GM12878 (cell line): ENCODE measurements at regions not wholly inside any gene's neighbourhood (a gene's known extent, or its start where the extent isn't known, plus 50 kb on each side); places are given as distances from the start of the nearest gene placed in this dataset.

Experiments used
- ATAC-seq: fragments of 200-7000 bp; cut with Tn5 transposase; 3 replicates; pipeline ENCODE4 v1.9.1; 2020; ENCODE audit warnings: mild to moderate bottlenecking, moderate library complexity
- BruUV-seq: library from RNA; stranded (reverse); fragments of 400-500 nt; replicated peaks from 2 replicates; lab custom pipeline; 2021; lab: Mats Ljungman, UMichigan
- CTCF ChIA-PET: fragments of 300-600 bp; sonication (Branson Sonifier 250); formaldehyde crosslinking; extraction: SDS; loops from one replicate; lab custom pipeline; 2021; ENCODE audit warnings: inconsistent platforms; lab: Yijun Ruan, JAX
- POLR2A ChIA-PET: fragments of 350-600 bp; formaldehyde crosslinking; extraction: SDS; loops from one replicate; lab custom pipeline; 2021; ENCODE audit warnings: inconsistent platforms; lab: Charles Lee
- RAD21 ChIA-PET: fragments of 300-600 bp; sonication (Branson Sonifier 250); formaldehyde crosslinking; loops from one replicate; lab custom pipeline; 2023; ENCODE audit warnings: antibody characterized with exemption; ENCODE audit not compliant: unreplicated experiment; lab: Charles Lee
- SMC1A ChIA-PET: fragments of 300-600 bp; sonication (Branson Sonifier 250); formaldehyde crosslinking; loops from one replicate; lab custom pipeline; 2023; ENCODE audit not compliant: unreplicated experiment, uncharacterized antibody; lab: Charles Lee
- DNase-seq: peaks from one replicate; pipeline ENCODE4 v3.0.0-alpha.2; 2011; ENCODE audit warnings: low read depth, low spot score
- FAIRE-seq: peaks from 3 replicates; lab custom pipeline; 2011; peaks lifted over from hg19 to GRCh38; lab: Jason Lieb, UNC
- H2AFZ ChIP-seq: 2 replicates; pipeline ENCODE4 v1.6.0; 2011; ENCODE audit warnings: low read depth, low read length, control low read depth; ENCODE audit not compliant: control insufficient read depth
- H3K27ac ChIP-seq: 2 replicates; pipeline ENCODE4 v1.5.1; 2011; ENCODE audit warnings: control low read depth; ENCODE audit not compliant: control insufficient read depth, insufficient read depth
- H3K27me3 ChIP-seq, 2 experiments: replicated peaks in 1 of 2; 2 replicates each; pipeline versions ENCODE4 v1.6.0 to v1.6.1; 2011; ENCODE audit warnings: low read length in 1 of 2; ENCODE audit not compliant: control insufficient read depth in 2 of 2, insufficient read depth in 2 of 2
- H3K36me3 ChIP-seq, 2 experiments: 2 replicates each; pipeline ENCODE4 v1.5.1; 2011; ENCODE audit warnings: low read length in 1 of 2; ENCODE audit not compliant: control insufficient read depth in 2 of 2, insufficient read depth in 2 of 2
- H3K4me1 ChIP-seq: 2 replicates; pipeline ENCODE4 v1.6.1; 2011; ENCODE audit warnings: mild to moderate bottlenecking, low read length, moderate library complexity, mixed read lengths; ENCODE audit not compliant: control insufficient read depth, insufficient read depth
- H3K4me2 ChIP-seq: 2 replicates; pipeline ENCODE4 v1.6.0; 2011; ENCODE audit warnings: control low read depth; ENCODE audit not compliant: control insufficient read depth, insufficient read depth
- H3K4me3 ChIP-seq: fragments of 200-600 bp; sonication (generic); 2 replicates; pipeline ENCODE4 v1.5.1; 2016
- H3K79me2 ChIP-seq: 2 replicates; pipeline ENCODE4 v1.6.0; 2011; ENCODE audit warnings: low read length; ENCODE audit not compliant: control insufficient read depth, insufficient read depth
- H3K9ac ChIP-seq: 2 replicates; pipeline ENCODE4 v1.8.0; 2011; ENCODE audit warnings: low read length, control low read depth, mixed read lengths; ENCODE audit not compliant: control insufficient read depth, insufficient read depth
- H3K9me3 ChIP-seq: replicated peaks from 3 replicates; pipeline ENCODE4 v1.5.1; 2011; ENCODE audit warnings: mild to moderate bottlenecking, low read length; ENCODE audit not compliant: control insufficient read depth, insufficient read depth
- H4K20me1 ChIP-seq: 2 replicates; pipeline ENCODE4 v1.6.0; 2011; ENCODE audit not compliant: control insufficient read depth, insufficient read depth
- BRCA1 ChIP-seq: IDR thresholded peaks from 2 replicates; pipeline ENCODE4 v1.6.1; 2011; ENCODE audit warnings: low read depth, low read length, improper control_type of control experiment
- CEBPB ChIP-seq, 2 experiments: fragments of 150-350 bp in 1 of 2; IDR thresholded peaks; 2 replicates each; pipeline ENCODE4 v1.6.1; 2012 to 2014; ENCODE audit warnings: low read depth in 2 of 2, low read length in 2 of 2, borderline replicate concordance in 1 of 2, inconsistent platforms in 1 of 2
- ELK1 ChIP-seq: IDR thresholded peaks from 2 replicates; pipeline ENCODE4 v1.6.1; 2012; ENCODE audit warnings: low read depth, low read length, improper control_type of control experiment
- ESRRA ChIP-seq: IDR thresholded peaks from 2 replicates; pipeline ENCODE4 v1.6.1; 2012; ENCODE audit warnings: mild to moderate bottlenecking, low read length, improper control_type of control experiment
- GATAD2B ChIP-seq: fragments of 450-650 bp; conservative IDR thresholded peaks from 2 replicates; pipeline ENCODE4 v1.6.1; 2017; ENCODE audit warnings: low read depth, mild to moderate bottlenecking, moderate library complexity
- IKZF2 ChIP-seq, 2 experiments: fragments of 450-650 bp; IDR thresholded peaks; 2 replicates each; pipeline ENCODE4 v1.6.1; 2017; ENCODE audit warnings: mild to moderate bottlenecking in 2 of 2, moderate library complexity in 2 of 2
- MLLT1 ChIP-seq: fragments of 450-650 bp; IDR thresholded peaks from 2 replicates; pipeline ENCODE4 v1.6.1; 2016; ENCODE audit warnings: mild to moderate bottlenecking
- MTA2 ChIP-seq: fragments of 450-650 bp; IDR thresholded peaks from 2 replicates; pipeline ENCODE4 v1.6.1; 2016; ENCODE audit warnings: low read depth, mild to moderate bottlenecking, moderate library complexity
- MTA3 ChIP-seq: IDR thresholded peaks from 2 replicates; pipeline ENCODE4 v1.6.1; 2012; ENCODE audit warnings: low read length, inconsistent platforms, borderline replicate concordance
- MXI1 ChIP-seq: fragments of 150-350 bp; IDR thresholded peaks from 2 replicates; pipeline ENCODE4 v1.6.1; 2011; ENCODE audit warnings: low read depth, mild to moderate bottlenecking, inconsistent platforms, low read length, improper control_type of control experiment
- MYB ChIP-seq: fragments of 150-350 bp; IDR thresholded peaks from 2 replicates; pipeline ENCODE4 v1.6.1; 2014; ENCODE audit warnings: mild to moderate bottlenecking, low read depth, low read length, borderline replicate concordance
- NFYB ChIP-seq: IDR thresholded peaks from 2 replicates; pipeline ENCODE4 v1.6.1; 2011; ENCODE audit warnings: low read depth, mild to moderate bottlenecking, low read length, improper control_type of control experiment, moderate library complexity; ENCODE audit not compliant: insufficient read depth
- PML ChIP-seq: IDR thresholded peaks from 2 replicates; pipeline ENCODE4 v1.6.1; 2012; ENCODE audit warnings: low read length, inconsistent platforms
- RELA ChIP-seq: fragments of 450-650 bp; IDR thresholded peaks from 2 replicates; pipeline ENCODE4 v1.8.0; 2014; ENCODE audit warnings: borderline replicate concordance; ENCODE audit not compliant: partially characterized antibody
- REST ChIP-seq: IDR thresholded peaks from 2 replicates; pipeline ENCODE4 v1.6.1; 2012; ENCODE audit warnings: mild to moderate bottlenecking, low read depth, low read length
- SMAD5 ChIP-seq: IDR thresholded peaks from 2 replicates; pipeline ENCODE4 v1.6.1; 2016; ENCODE audit warnings: antibody characterized with exemption, low read depth
- SREBF2 ChIP-seq: IDR thresholded peaks from 2 replicates; pipeline ENCODE4 v1.6.1; 2012; ENCODE audit warnings: mild to moderate bottlenecking, low read length
- WGBS: methylation state at CpG from one replicate; pipeline ENCODE4 v1.1.6; 2016; ENCODE audit warnings: low lambda C conversion rate; ENCODE audit not compliant: insufficient replicate concordance, insufficient coverage; ENCODE audit errors: missing lambda C conversion rate; 5-methylcytosine and 5-hydroxymethylcytosine counted together
- in situ Hi-C: fragments of 300-500 bp; cut with MboI; formaldehyde crosslinking; loops from 9 replicates; pipeline ENCODE4 v1.14.3; 2018; ENCODE audit warnings: mixed read lengths
- intact Hi-C: fragments of 100-400 bp; cut with micrococcal nuclease; formaldehyde crosslinking; loops from one replicate; pipeline ENCODE4 v1.14.2; 2022; ENCODE audit not compliant: unreplicated experiment
- TF ChIP-seq, protein P1 (sequence below): fragments of 450-650 bp; IDR thresholded peaks from 2 replicates; pipeline ENCODE4 v1.6.1; 2014; ENCODE audit warnings: mild to moderate bottlenecking

GRCh38 chr1:234549447-234550021 is 60.4 kb downstream of the IRF2BP2 start:
- H3K4me3 ChIP-seq, result no peak overlapping the region
- H2AFZ ChIP-seq, result no peak overlapping the region
- no peak for FAIRE-seq
- no peaks in the 10 kb centered on the region for H3K9me3 ChIP-seq
- H3K4me2 ChIP-seq, result no peak overlapping the region
- H3K79me2 ChIP-seq, result no peaks in the 10 kb centered on the region
- ChIA-PET RAD21 (no interaction called here), SMC1A (no interaction called here), CTCF (no interaction called here), POLR2A (interaction anchor here (0.7 kb wide), 1 partner anchor 950 kb away, joined by 5 read pairs; no protein-coding TSS in a partner anchor)
- no peaks in the 10 kb centered on the region for H3K36me3 ChIP-seq
- H4K20me1 ChIP-seq, result no peaks in the 10 kb centered on the region
- in situ Hi-C loops, result no loop called here
- H3K9ac ChIP-seq, result no peak overlapping the region
- no peaks in the 10 kb centered on the region for H3K4me1 ChIP-seq
- 57% methylated on average over 10 of the region's 10 CpGs for WGBS
- ATAC-seq, result no peak
- intact Hi-C loops, result no loop called here
- no peak overlapping the region for H3K27ac ChIP-seq
- no peaks in the 10 kb centered on the region for H3K27me3 ChIP-seq
- no peak for DNase-seq
- TF ChIP-seq MXI1 (no peak), MTA3 (no peak), MTA2 (no peak), SMAD5 (no peak), MLLT1 (no peak), BRCA1 (no peak), ELK1 (no peak), IKZF2 (IDR thresholded peaks at IDR 0.05) (no peak), GATAD2B (no peak), PML (no peak), SREBF2 (no peak), RELA (no peak), ESRRA (no peak), NFYB (no peak), MYB (no peak), CEBPB (IDR thresholded peaks at IDR 0.05; ENCODE audit: borderline replicate concordance in 1 of 2, low read depth in 2 of 2, low read length in 2 of 2) (no peak), REST (no peak)
- TF ChIP-seq, protein P1, sequence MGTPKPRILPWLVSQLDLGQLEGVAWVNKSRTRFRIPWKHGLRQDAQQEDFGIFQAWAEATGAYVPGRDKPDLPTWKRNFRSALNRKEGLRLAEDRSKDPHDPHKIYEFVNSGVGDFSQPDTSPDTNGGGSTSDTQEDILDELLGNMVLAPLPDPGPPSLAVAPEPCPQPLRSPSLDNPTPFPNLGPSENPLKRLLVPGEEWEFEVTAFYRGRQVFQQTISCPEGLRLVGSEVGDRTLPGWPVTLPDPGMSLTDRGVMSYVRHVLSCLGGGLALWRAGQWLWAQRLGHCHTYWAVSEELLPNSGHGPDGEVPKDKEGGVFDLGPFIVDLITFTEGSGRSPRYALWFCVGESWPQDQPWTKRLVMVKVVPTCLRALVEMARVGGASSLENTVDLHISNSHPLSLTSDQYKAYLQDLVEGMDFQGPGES, result no peak
- BruUV-seq, result no TSS peak
